Endodermal cell (in vitro differentiated cells): ENCODE measurements at regions not wholly inside any gene's neighbourhood (a gene's known extent, or its start where the extent isn't known, plus 50 kb on each side); places are given as distances from the start of the nearest gene placed in this dataset.
A peak's percentile ranks its signal among the peaks of the same experiment; 100 is the strongest.

Source experiments
- DNase-seq: peaks from one replicate; pipeline ENCODE4 v3.0.0-alpha.2; 2017
- H3K27ac ChIP-seq: 2 replicates; pipeline ENCODE4 v1.5.1; 2013; ENCODE audit warnings: mild to moderate bottlenecking, low read depth, low read length, moderate library complexity
- H3K27me3 ChIP-seq: 2 replicates; pipeline ENCODE4 v1.6.1; 2013; ENCODE audit warnings: mild to moderate bottlenecking, low read length, moderate library complexity; ENCODE audit not compliant: insufficient read depth, control insufficient read depth, poor library complexity, severe bottlenecking
- H3K36me3 ChIP-seq: 2 replicates; pipeline ENCODE4 v1.7.0; 2013; ENCODE audit warnings: mild to moderate bottlenecking, low read length, moderate library complexity; ENCODE audit not compliant: control insufficient read depth, insufficient read depth
- H3K4me1 ChIP-seq: one replicate; pipeline ENCODE4 v1.7.0; 2013; ENCODE audit warnings: low read length; ENCODE audit not compliant: control insufficient read depth, insufficient read depth
- H3K4me3 ChIP-seq: 2 replicates; pipeline ENCODE4 v1.5.1; 2013; ENCODE audit warnings: mild to moderate bottlenecking, low read length, moderate library complexity
- H3K9ac ChIP-seq: 2 replicates; pipeline ENCODE4 v1.6.1; 2013; ENCODE audit warnings: mild to moderate bottlenecking, low read length, moderate library complexity; ENCODE audit not compliant: poor library complexity, severe bottlenecking; ENCODE audit errors: extremely low read depth
- H3K9me3 ChIP-seq: 2 replicates; pipeline ENCODE4 v1.6.1; 2013; ENCODE audit warnings: mild to moderate bottlenecking, low read length, moderate library complexity; ENCODE audit not compliant: control insufficient read depth
- H3K27ac Mint-ChIP-seq: 2 replicates; pipeline ENCODE4 v1.8.0; 2020; ENCODE audit warnings: mixed read lengths
- H3K27me3 Mint-ChIP-seq: 2 replicates; pipeline ENCODE4 v1.8.0; 2021; ENCODE audit warnings: mild to moderate bottlenecking, mixed read lengths; ENCODE audit not compliant: insufficient read depth
- H3K36me3 Mint-ChIP-seq: 2 replicates; pipeline ENCODE4 v1.8.0; 2020; ENCODE audit warnings: low read depth, mixed read lengths
- H3K4me1 Mint-ChIP-seq: 2 replicates; pipeline ENCODE4 v1.8.0; 2020; ENCODE audit warnings: mixed read lengths
- H3K4me3 Mint-ChIP-seq: 2 replicates; pipeline ENCODE4 v1.8.0; 2020; ENCODE audit warnings: mild to moderate bottlenecking, moderate library complexity, mixed read lengths
- H3K9me3 Mint-ChIP-seq: 2 replicates; pipeline ENCODE4 v1.8.0; 2020; ENCODE audit warnings: mild to moderate bottlenecking, mixed read lengths
- CTCF ChIP-seq: fragments of 200-600 bp; sonication (generic); conservative IDR thresholded peaks from 2 replicates; pipeline ENCODE4 v1.5.0; 2021; ENCODE audit warnings: antibody characterized with exemption, mild to moderate bottlenecking
- WGBS, 2 experiments: methylation state at CpG; one replicate each; pipeline versions ENCODE4 v1.1.5 to v1.1.7; 2013; ENCODE audit warnings: missing lambda C conversion rate in 2 of 2, mixed read lengths in 1 of 2; ENCODE audit not compliant: insufficient coverage in 1 of 2, insufficient read length in 1 of 2; 5-methylcytosine and 5-hydroxymethylcytosine counted together

GRCh38 chr11:70566768-70567530 lies 168.6 kb downstream of the CTTN start:
- H3K9me3 ChIP-seq = no peaks in the 10 kb centered on the region
- no peak overlapping the region for H3K4me3 ChIP-seq
- H3K36me3 ChIP-seq = no peaks in the 10 kb centered on the region
- no peak overlapping the region for H3K27ac Mint-ChIP-seq
- no peak overlapping the region for H3K4me3 Mint-ChIP-seq
- H3K36me3 Mint-ChIP-seq = no peaks in the 10 kb centered on the region
- no peak overlapping the region for H3K27ac ChIP-seq
- H3K27me3 Mint-ChIP-seq = no peaks in the 10 kb centered on the region
- no peak for TF ChIP-seq CTCF
- H3K27me3 ChIP-seq = no peaks in the 10 kb centered on the region
- no peak for DNase-seq
- no peaks in the 10 kb centered on the region for H3K9me3 Mint-ChIP-seq
- 89 to 90% methylated on average over 17 of the region's 17 CpGs for WGBS, 2 experiments
- no peak overlapping the region for H3K9ac ChIP-seq
- H3K4me1 Mint-ChIP-seq = peaks cover 8% of the 10 kb centered on the region
- H3K4me1 ChIP-seq = peaks cover 3% of the 10 kb centered on the region

- no peak overlapping the region for H3K27ac ChIP-seq
- peaks cover 8% of the 10 kb centered on the region for H3K4me1 Mint-ChIP-seq
- DNase-seq = no peak
- peak overlapping the region; percentile 18 for H3K4me3 Mint-ChIP-seq
- WGBS, 2 experiments = 91 to 92% methylated on average over 6 to 8 of the region's 8 CpGs
- H3K36me3 ChIP-seq = no peaks in the 10 kb centered on the region
- H3K9me3 Mint-ChIP-seq = no peaks in the 10 kb centered on the region
- H3K9ac ChIP-seq = no peak overlapping the region
- H3K27me3 Mint-ChIP-seq = no peaks in the 10 kb centered on the region
- H3K4me3 ChIP-seq = peak overlapping the region; percentile 69
- H3K27ac Mint-ChIP-seq = peak overlapping the region; percentile 37
- TF ChIP-seq CTCF = no peak
- no peaks in the 10 kb centered on the region for H3K9me3 ChIP-seq
- H3K4me1 ChIP-seq = peaks cover 3% of the 10 kb centered on the region
- H3K36me3 Mint-ChIP-seq = no peaks in the 10 kb centered on the region
- no peaks in the 10 kb centered on the region for H3K27me3 ChIP-seq
These were observed 169.3 kb downstream of the CTTN start for GRCh38 chr11:70567680-70568034.

DNA sequence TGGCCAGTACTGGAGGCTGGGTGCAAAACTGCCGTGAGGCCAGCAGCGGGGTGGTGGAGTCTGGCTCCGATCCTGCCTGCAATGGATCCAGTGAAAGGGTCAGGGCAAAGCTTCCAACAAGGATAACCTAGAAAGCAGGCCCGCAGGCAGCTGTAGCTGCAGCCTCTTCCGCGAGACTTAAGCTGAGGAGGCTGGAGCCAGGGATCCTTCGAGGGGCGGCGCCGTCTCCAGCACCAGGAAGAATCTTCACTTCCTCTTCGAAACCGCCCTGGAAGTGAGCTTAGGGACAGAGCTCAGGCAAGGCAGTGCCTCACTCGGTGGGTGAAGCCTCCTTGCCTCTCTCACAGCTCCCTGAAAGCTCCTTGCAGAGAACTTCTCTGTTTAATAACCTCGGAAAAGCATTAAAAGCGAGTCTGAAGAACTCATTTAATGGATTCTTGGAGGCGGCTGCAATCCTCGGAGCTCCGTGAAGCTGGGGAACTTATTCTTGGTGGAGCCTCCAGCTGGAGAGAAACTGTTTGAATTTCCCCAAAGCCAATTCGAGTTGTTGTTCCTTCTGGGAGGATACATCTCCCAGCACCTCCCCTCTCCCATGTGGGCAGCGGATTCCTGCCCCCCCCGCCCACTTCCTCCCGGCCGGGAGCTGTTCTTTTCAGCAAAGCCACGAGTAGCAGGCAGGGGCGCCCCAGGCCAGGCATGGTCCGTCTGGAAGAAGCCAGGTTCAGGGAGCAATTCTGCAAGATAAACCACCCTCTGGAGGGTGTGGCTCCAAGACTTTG lies 169.9 kb downstream of the CTTN start:
- Histone ChIP-seq H3K9me3 (no peaks in the 10 kb centered on the region), H3K27ac (peak overlapping the region; percentile 14), H3K4me1 (peaks cover 3% of the 10 kb centered on the region), H3K36me3 (no peaks in the 10 kb centered on the region), H3K4me3 (peak overlapping the region; percentile 69), H3K27me3 (no peaks in the 10 kb centered on the region), H3K9ac (no peak overlapping the region)
- H3K4me3 Mint-ChIP-seq = peak overlapping the region; percentile 18
- TF ChIP-seq CTCF = peak; percentile 59
- H3K36me3 Mint-ChIP-seq = no peaks in the 10 kb centered on the region
- H3K4me1 Mint-ChIP-seq = peaks cover 8% of the 10 kb centered on the region
- H3K27me3 Mint-ChIP-seq = no peaks in the 10 kb centered on the region
- H3K9me3 Mint-ChIP-seq = no peaks in the 10 kb centered on the region
- WGBS, 2 experiments = 29 to 36% methylated on average over 14 to 23 of the region's 26 CpGs
- H3K27ac Mint-ChIP-seq = peak overlapping the region; percentile 71
- DNase-seq = peak; percentile 93
